ENCODE measurements at regions not wholly inside any gene's neighbourhood (a gene's known extent, or its start where the extent isn't known, plus 50 kb on each side); places are given as distances from the start of the nearest gene placed in this dataset.

- no peak for TF ChIP-seq CTCF (IDR thresholded peaks at IDR 0.05; ENCODE audit: low read depth, low read length, poor library complexity, severe bottlenecking)
- TF ChIP-seq EZH2phosphoT487 (IDR thresholded peaks at IDR 0.05; ENCODE audit: borderline replicate concordance, low read length) = no peak
Measured at GRCh38 chr5:13385066-13385465, 559.4 kb downstream of the DNAH5 start.

All from DOHH2 (cell line).